ENCODE measurements at regions not wholly inside any gene's neighbourhood (a gene's known extent, or its start where the extent isn't known, plus 50 kb on each side); places are given as distances from the start of the nearest gene placed in this dataset.

GRCh38 chr5:145077028-145077427 is 758.1 kb downstream of the PRELID2 start:
- no peak for DNase-seq (ENCODE audit: low read depth)
- TF ChIP-seq CTCF (conservative IDR thresholded peaks at IDR 0.05; ENCODE audit: control insufficient read depth, insufficient read depth, low read depth, low read length) = no peak
- no peak overlapping the region for H3K4me3 ChIP-seq (ENCODE audit: control insufficient read depth, low read depth, low read length)

- H3K4me3 ChIP-seq (ENCODE audit: control insufficient read depth, low read depth, low read length) = no peak overlapping the region
- DNase-seq (ENCODE audit: low read depth) = no peak
- TF ChIP-seq CTCF (conservative IDR thresholded peaks at IDR 0.05; ENCODE audit: control insufficient read depth, insufficient read depth, low read depth, low read length) = no peak
Measured at GRCh38 chr5:145076040-145076439, 759.1 kb downstream of the PRELID2 start.

GRCh38 chr5:145072889-145073288 is 762.3 kb downstream of the PRELID2 start:
- H3K4me3 ChIP-seq (ENCODE audit: control insufficient read depth, low read depth, low read length) = no peak overlapping the region
- DNase-seq (ENCODE audit: low read depth) = no peak
- no peak for TF ChIP-seq CTCF (conservative IDR thresholded peaks at IDR 0.05; ENCODE audit: control insufficient read depth, insufficient read depth, low read depth, low read length)

GRCh38 chr5:145068721-145069120 is 766.4 kb downstream of the PRELID2 start:
- no peak for DNase-seq (ENCODE audit: low read depth)
- no peak overlapping the region for H3K4me3 ChIP-seq (ENCODE audit: control insufficient read depth, low read depth, low read length)
- TF ChIP-seq CTCF (conservative IDR thresholded peaks at IDR 0.05; ENCODE audit: control insufficient read depth, insufficient read depth, low read depth, low read length) = no peak

GRCh38 chr5:145062280-145063062 is 772.7 kb downstream of the PRELID2 start:
- no peak overlapping the region for H3K4me3 ChIP-seq (ENCODE audit: control insufficient read depth, low read depth, low read length)
- no peak for DNase-seq (ENCODE audit: low read depth)
- TF ChIP-seq CTCF (conservative IDR thresholded peaks at IDR 0.05; ENCODE audit: control insufficient read depth, insufficient read depth, low read depth, low read length) = no peak

GRCh38 chr5:145056800-145057199 is 778.3 kb downstream of the PRELID2 start:
- TF ChIP-seq CTCF (conservative IDR thresholded peaks at IDR 0.05; ENCODE audit: control insufficient read depth, insufficient read depth, low read depth, low read length) = no peak
- peak; percentile 2 for DNase-seq (ENCODE audit: low read depth)
- no peak overlapping the region for H3K4me3 ChIP-seq (ENCODE audit: control insufficient read depth, low read depth, low read length)

Data from fibroblast of mammary gland (primary cell).